Myocyte (in vitro differentiated cells): ENCODE measurements at regions not wholly inside any gene's neighbourhood (a gene's known extent, or its start where the extent isn't known, plus 50 kb on each side); places are given as distances from the start of the nearest gene placed in this dataset.
"Not testable (repeated sequence)": the region's sequence is repeated elsewhere in the genome, so short reads cannot be mapped to it uniquely, and the experiment has no call there.

Experiments used
- DNase-seq: peaks from one replicate; pipeline ENCODE4 v3.0.0-alpha.2; 2012; ENCODE audit warnings: low read depth

DNA sequence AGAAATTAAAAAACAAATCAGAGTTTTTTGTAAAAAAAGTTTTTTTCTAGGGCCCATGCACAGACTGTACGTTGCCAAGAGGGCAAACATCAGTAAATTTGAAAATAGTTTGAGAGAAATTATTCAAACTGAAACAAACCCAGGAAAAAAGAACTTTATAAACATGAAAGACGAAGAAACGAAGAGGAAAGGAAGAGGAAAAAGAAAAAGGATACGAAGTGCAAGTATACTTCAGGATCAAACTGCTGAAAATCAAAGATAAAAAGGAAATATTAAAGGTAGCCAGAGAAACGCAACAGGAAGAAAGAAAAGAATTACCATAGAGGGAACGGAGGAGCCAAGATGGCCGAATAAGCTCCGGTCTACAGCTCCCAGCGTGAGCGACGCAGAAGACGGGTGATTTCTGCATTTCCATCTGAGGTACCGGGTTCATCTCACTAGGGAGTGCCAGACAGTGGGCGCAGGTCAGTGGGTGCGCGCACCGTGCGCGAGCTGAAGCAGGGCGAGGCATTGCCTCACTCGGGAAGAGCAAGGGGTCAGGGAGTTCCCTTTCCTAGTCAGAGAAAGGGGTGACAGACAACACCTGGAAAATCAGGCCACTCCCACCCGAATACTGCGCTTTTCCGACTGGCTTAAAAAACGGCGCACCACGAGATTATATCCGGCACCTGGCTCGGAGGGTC is 94.4 kb upstream of the GAS1 start:
- DNase-seq, result not testable (repeated sequence)

- peak; percentile 9 for DNase-seq
Observed at GRCh38 chr9:87049929-87050608, 102.8 kb upstream of the GAS1 start.

- no peak for DNase-seq
Observed at GRCh38 chr9:87054999-87055686, 107.8 kb upstream of the GAS1 start.

- DNase-seq, result no peak
Observed at GRCh38 chr9:87059772-87060171, 112.5 kb upstream of the GAS1 start.

DNA sequence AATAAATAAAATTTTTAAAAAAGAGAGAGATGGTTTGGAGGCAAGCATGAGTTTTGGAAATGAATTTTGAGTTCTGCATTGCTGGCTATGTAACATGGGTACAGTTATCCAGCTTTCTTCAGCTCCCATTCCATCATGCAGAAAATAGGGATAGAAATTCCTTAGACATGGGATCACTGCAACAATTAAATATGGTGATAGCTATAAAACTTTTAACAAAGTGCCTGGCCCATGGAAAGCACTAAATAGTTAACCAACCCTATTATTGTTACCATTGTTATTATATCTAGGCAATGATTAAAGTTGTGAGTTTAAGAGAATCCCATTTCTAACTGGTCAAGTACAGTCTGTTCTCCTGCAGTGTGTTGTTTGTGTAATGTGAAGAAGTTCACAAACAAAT is 115.4 kb upstream of the GAS1 start:
- DNase-seq, result peak; percentile 32

GRCh38 chr9:87063246-87063645 is 115.9 kb upstream of the GAS1 start:
- peak; percentile 84 for DNase-seq

GRCh38 chr9:87063871-87064270 is 116.6 kb upstream of the GAS1 start:
- peak; percentile 84 for DNase-seq

GRCh38 chr9:87064311-87064710 is 117.0 kb upstream of the GAS1 start:
- no peak for DNase-seq

DNA sequence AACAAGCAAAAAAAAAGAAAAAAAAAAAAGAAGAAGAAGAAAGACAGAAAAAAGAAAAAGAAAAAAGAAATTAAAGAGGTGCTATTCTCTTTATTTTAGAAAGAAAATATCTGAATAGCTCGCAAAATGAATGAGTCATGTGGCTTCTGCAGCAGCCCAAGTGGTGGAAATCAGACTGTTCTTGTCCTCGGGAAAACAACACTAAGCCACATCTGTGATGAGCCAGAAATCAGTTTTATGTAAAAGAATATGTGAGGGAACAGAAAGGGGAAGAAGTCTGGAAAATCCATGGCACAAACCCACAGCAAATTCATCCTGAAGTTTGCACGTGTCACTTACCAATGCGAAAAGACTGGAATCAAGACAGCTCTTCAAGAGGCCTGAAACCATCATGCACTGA is 118.7 kb upstream of the GAS1 start:
- peak; percentile 69 for DNase-seq

DNA sequence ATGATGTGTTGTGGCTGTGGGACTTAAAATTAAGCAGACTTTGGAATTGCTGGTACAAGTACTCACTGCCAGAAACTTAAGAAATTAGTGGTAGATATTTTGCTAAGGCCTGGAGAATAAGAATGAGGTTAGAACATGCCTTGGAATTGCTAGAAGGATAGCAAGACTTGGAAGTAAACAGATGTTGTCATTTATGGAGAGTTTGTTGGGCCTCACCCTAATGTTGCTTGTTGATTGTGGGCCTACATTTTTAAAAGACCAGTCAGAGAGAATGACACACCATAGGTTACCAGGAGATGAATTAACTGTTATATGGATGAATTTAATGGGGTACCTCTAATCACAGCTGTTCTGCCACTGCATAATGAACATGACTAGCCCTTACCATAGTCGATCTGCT is 120.1 kb upstream of the GAS1 start:
- peak; percentile 13 for DNase-seq

GRCh38 chr9:87068177-87068840 is 121.0 kb upstream of the GAS1 start:
- DNase-seq, result no peak

DNA sequence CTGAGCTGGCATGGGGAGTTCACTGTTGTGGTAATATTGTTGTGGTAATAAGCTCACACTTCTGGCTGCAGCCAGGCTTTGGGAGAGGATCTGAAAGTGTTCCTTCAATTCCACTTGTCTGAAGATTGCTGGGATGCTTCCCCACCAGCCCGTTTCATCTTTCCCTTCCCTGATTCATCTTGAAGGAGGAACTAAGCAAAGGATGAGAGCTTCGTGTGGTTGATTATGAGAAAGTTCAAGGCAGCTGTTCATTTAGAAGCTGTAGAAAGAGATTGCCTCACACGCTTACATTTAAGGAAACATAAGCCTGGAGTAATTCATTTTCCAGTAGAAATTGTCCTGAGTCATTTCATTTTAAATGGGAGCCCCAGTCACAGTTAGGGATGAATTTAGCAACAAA is 122.4 kb upstream of the GAS1 start:
- DNase-seq, result peak; percentile 96

- DNase-seq, result peak; percentile 76
Observed at GRCh38 chr9:87070336-87070735, 123.0 kb upstream of the GAS1 start.

DNA sequence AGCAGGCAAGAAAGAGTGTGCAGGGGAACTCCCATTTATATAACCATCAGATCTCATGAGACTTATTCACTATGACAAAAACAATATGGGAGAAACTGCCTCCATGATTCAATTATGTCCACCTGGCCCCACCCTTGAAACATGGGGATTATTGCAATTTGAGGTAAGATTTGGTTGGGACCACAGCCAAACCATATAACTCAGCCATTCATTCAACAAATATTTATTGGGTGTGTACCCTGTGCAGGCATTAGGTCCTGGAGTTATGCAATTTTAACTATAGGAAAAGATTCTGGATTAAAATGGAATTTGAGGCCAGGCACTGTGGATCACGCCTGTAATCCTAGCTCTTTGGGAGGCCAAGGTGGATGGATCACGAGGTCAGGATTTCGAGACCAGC is 124.2 kb upstream of the GAS1 start:
- no peak for DNase-seq

GRCh38 chr9:87073692-87074091 is 126.4 kb upstream of the GAS1 start:
- DNase-seq, result no peak

DNA sequence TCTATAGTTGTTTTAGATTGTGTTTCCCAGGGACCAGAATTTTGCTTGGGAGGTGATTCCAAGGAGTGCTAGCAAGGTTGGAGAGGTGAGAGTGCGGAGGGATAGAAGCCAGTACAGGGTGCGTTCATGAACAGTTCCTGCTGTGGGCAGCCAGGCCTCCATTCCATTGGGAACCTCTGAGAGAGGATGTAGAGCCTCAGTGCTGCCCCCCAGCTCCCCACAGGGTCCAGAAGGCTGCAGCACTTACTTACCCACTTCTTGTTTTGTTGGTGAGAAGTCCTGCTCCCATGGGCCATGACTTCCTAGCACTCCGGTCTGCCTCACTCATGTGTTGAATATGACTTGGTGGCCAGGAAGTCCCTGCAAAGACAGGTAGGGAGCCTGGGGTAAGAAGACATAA is 128.2 kb upstream of the GAS1 start:
- no peak for DNase-seq

- DNase-seq, result peak; percentile 31
Observed at GRCh38 chr9:87076825-87077224, 129.5 kb upstream of the GAS1 start.

- DNase-seq, result no peak
Observed at GRCh38 chr9:87077986-87078385, 130.7 kb upstream of the GAS1 start.

DNA sequence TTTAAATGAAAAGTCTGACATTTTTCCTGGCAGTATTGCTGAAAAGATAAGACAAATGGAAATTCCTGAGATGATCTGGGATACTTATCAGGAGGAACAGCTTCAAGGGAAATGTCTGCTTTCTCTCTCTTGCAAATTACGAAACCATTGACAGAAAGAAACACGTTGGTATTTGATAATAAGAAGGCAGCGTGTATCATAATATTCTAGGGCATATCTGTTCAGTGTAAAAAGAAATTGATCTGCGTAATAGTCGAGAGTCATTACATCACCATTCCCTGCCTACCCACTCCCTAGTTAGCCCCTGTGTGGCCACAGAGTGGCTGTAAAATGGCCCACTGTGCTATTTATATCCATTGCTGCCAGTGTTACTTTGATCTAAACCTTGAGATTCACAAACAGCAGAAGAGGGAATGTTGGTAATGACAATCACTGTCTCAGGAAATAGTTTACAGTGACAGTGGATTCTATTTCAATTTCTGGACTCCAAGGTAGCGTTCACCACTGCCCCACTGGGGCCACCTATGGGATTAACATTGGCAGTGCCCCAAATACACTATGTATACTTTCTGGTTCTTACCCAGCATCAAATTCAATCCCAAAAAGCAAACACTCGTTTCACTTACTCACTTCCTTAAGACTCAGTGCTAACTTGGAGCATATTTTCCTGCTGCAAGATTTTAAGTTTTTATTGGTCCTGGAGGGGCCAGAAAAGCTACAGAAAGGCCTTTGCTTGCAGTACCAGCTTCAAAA is 133.4 kb upstream of the GAS1 start:
- peak; percentile 40 for DNase-seq

- no peak for DNase-seq
Observed at GRCh38 chr9:87081503-87081902, 134.2 kb upstream of the GAS1 start.

- DNase-seq, result no peak
Observed at GRCh38 chr9:87083986-87084385, 136.7 kb upstream of the GAS1 start.
